H1 (cell line): ENCODE measurements at regions not wholly inside any gene's neighbourhood (a gene's known extent, or its start where the extent isn't known, plus 50 kb on each side); places are given as distances from the start of the nearest gene placed in this dataset.
A peak's percentile ranks its signal among the peaks of the same experiment; 100 is the strongest.

Experiments
- CTCF ChIA-PET: fragments of 300-600 bp; sonication (Branson Sonifier 250); formaldehyde crosslinking; loops from one replicate; lab custom pipeline; 2021; ENCODE audit not compliant: partially characterized antibody; lab: Charles Lee
- POLR2A ChIA-PET: fragments of 300-600 bp; sonication (Branson Sonifier 250); formaldehyde crosslinking; loops from one replicate; lab custom pipeline; 2021; ENCODE audit warnings: inconsistent platforms; ENCODE audit not compliant: partially characterized antibody; lab: Charles Lee
- DNase-seq, 2 experiments: peaks; one replicate each; pipeline versions ENCODE4 v3.0.0 to v3.0.0-alpha.2; 2010 to 2022; ENCODE audit warnings: low spot score in 2 of 2, low read depth in 1 of 2, mixed read lengths in 1 of 2
- FAIRE-seq: peaks from 2 replicates; lab custom pipeline; 2011; peaks lifted over from hg19 to GRCh38; lab: Jason Lieb, UNC
- H2AFZ ChIP-seq: 2 replicates; pipeline ENCODE4 v1.8.1; 2012; ENCODE audit warnings: low read length, inconsistent platforms
- H2AK5ac ChIP-seq: 2 replicates; pipeline ENCODE4 v1.6.1; 2013; ENCODE audit warnings: low read depth, low read length
- H2BK120ac ChIP-seq: replicated peaks from 2 replicates; pipeline ENCODE3; 2013; ENCODE audit warnings: low read depth, low read length, inconsistent platforms
- H2BK12ac ChIP-seq: 2 replicates; pipeline ENCODE4 v1.6.1; 2013; ENCODE audit warnings: low read depth, low read length
- H2BK15ac ChIP-seq: 2 replicates; pipeline ENCODE4 v1.6.1; 2013; ENCODE audit warnings: low read length
- H2BK20ac ChIP-seq: 2 replicates; pipeline ENCODE4 v1.6.1; 2013; ENCODE audit warnings: low read length
- H2BK5ac ChIP-seq: 2 replicates; pipeline ENCODE4 v1.6.1; 2013; ENCODE audit warnings: low read depth, low read length
- H3K14ac ChIP-seq: 2 replicates; pipeline ENCODE4 v1.6.1; 2013; ENCODE audit warnings: inconsistent platforms; ENCODE audit not compliant: insufficient read length
- H3K18ac ChIP-seq: 2 replicates; pipeline ENCODE4 v1.6.1; 2013; ENCODE audit warnings: low read length; ENCODE audit errors: extremely low read depth
- H3K23ac ChIP-seq: 2 replicates; pipeline ENCODE4 v1.6.1; 2013; ENCODE audit warnings: inconsistent platforms; ENCODE audit not compliant: insufficient read length
- H3K23me2 ChIP-seq: 2 replicates; pipeline ENCODE4 v1.6.1; 2013; ENCODE audit warnings: low read depth, low read length
- H3K27ac ChIP-seq: 2 replicates; pipeline ENCODE4 v1.6.1; 2011; ENCODE audit warnings: low read depth, low read length, inconsistent platforms
- H3K27me3 ChIP-seq, 4 experiments: replicated peaks in 1 of 4; 1 replicate in 1 of 4; 2 replicates in 3 of 4; pipeline versions ENCODE4 v1.6.1 to v1.8.1; 2011 to 2013; ENCODE audit warnings: low read length in 3 of 4, mild to moderate bottlenecking in 3 of 4, inconsistent platforms in 2 of 4, mixed read lengths in 2 of 4, moderate library complexity in 1 of 4; ENCODE audit not compliant: control insufficient read depth in 3 of 4, insufficient read depth in 3 of 4; ENCODE audit errors: extremely low read depth in 1 of 4
- H3K36me3 ChIP-seq, 4 experiments: 2 replicates each; pipeline versions ENCODE4 v1.6.1 to v1.8.1; 2011 to 2013; ENCODE audit warnings: mild to moderate bottlenecking in 4 of 4, low read length in 3 of 4, moderate library complexity in 2 of 4, control low read depth in 1 of 4, inconsistent platforms in 1 of 4; ENCODE audit not compliant: insufficient read depth in 4 of 4, control insufficient read depth in 2 of 4
- H3K4ac ChIP-seq: replicated peaks from 2 replicates; pipeline ENCODE3; 2013; ENCODE audit warnings: low read length, low read depth, mixed read lengths, inconsistent platforms; ENCODE audit not compliant: insufficient read length
- H3K4me1 ChIP-seq, 4 experiments: replicated peaks in 1 of 4; 1 replicate in 1 of 4; 2 replicates in 3 of 4; pipeline versions ENCODE4 v1.6.1 to v1.8.1; 2011 to 2013; ENCODE audit warnings: low read length in 3 of 4, inconsistent platforms in 2 of 4, mixed read lengths in 1 of 4; ENCODE audit not compliant: insufficient read depth in 4 of 4, control insufficient read depth in 3 of 4
- H3K4me2 ChIP-seq, 2 experiments: 2 replicates each; pipeline versions ENCODE4 v1.6.1 to v1.8.1; 2011 to 2013; ENCODE audit warnings: low read depth in 2 of 2, low read length in 2 of 2, control low read depth in 1 of 2, inconsistent platforms in 1 of 2, mild to moderate bottlenecking in 1 of 2; ENCODE audit not compliant: insufficient read depth in 1 of 2
- H3K4me3 ChIP-seq, 4 experiments: fragments of 200-600, 300-600 bp in 1 of 4; sonication (generic), shearing (Covaris generic), sonication (Bioruptor Twin) in 1 of 4; 2 replicates each; pipeline versions ENCODE4 v1.5.1 to v1.8.1; 2011 to 2016; ENCODE audit warnings: low read length in 4 of 4, low read depth in 3 of 4, control low read depth in 2 of 4, inconsistent platforms in 2 of 4, mild to moderate bottlenecking in 2 of 4, mixed read lengths in 1 of 4, moderate library complexity in 1 of 4; ENCODE audit not compliant: insufficient read depth in 2 of 4; ENCODE audit errors: extremely low read depth in 1 of 4
- H3K56ac ChIP-seq: replicated peaks from 2 replicates; pipeline ENCODE3; 2013; ENCODE audit warnings: low read depth, mild to moderate bottlenecking, mixed read lengths, low read length, inconsistent platforms; ENCODE audit not compliant: insufficient read length
- H3K79me1 ChIP-seq: 2 replicates; pipeline ENCODE4 v1.6.1; 2013; ENCODE audit warnings: low read depth, low read length, control low read depth
- H3K79me2 ChIP-seq, 2 experiments: 2 replicates each; pipeline versions ENCODE4 v1.6.1 to v1.8.1; 2012 to 2013; ENCODE audit warnings: low read length in 2 of 2, mild to moderate bottlenecking in 2 of 2, inconsistent platforms in 1 of 2; ENCODE audit not compliant: insufficient read depth in 2 of 2, control insufficient read depth in 1 of 2
- H3K9ac ChIP-seq, 4 experiments: replicated peaks in 1 of 4; 1 replicate in 1 of 4; 2 replicates in 3 of 4; pipeline versions ENCODE4 v1.6.1 to v1.8.1; 2011 to 2013; ENCODE audit warnings: low read depth in 3 of 4, low read length in 3 of 4, control low read depth in 2 of 4, mild to moderate bottlenecking in 2 of 4, moderate library complexity in 2 of 4, inconsistent platforms in 1 of 4; ENCODE audit errors: extremely low read depth in 1 of 4
- H3K9me3 ChIP-seq, 2 experiments: 2 replicates each; pipeline versions ENCODE4 v1.6.1 to v1.8.1; 2012 to 2013; ENCODE audit warnings: mild to moderate bottlenecking in 2 of 2, moderate library complexity in 2 of 2, control low read depth in 1 of 2, inconsistent platforms in 1 of 2, low read depth in 1 of 2, low read length in 1 of 2, mixed read lengths in 1 of 2; ENCODE audit not compliant: insufficient read depth in 2 of 2
- H4K20me1 ChIP-seq, 2 experiments: replicated peaks in 1 of 2; 2 replicates each; pipeline versions ENCODE3 to v1.8.1; 2011 to 2013; ENCODE audit warnings: inconsistent platforms in 2 of 2, low read length in 2 of 2, mild to moderate bottlenecking in 1 of 2; ENCODE audit not compliant: insufficient read depth in 2 of 2, control insufficient read depth in 1 of 2
- H4K5ac ChIP-seq: 2 replicates; pipeline ENCODE4 v1.6.1; 2013; ENCODE audit warnings: low read length, low read depth, mixed read lengths, inconsistent platforms; ENCODE audit not compliant: insufficient read length
- H4K8ac ChIP-seq: 2 replicates; pipeline ENCODE4 v1.8.0; 2013; ENCODE audit warnings: mild to moderate bottlenecking, moderate library complexity, low read length, inconsistent platforms; ENCODE audit not compliant: insufficient read depth; ENCODE audit errors: extremely low read depth
- H4K91ac ChIP-seq: replicated peaks from 2 replicates; pipeline ENCODE3; 2013; ENCODE audit warnings: low read length, mixed read lengths, inconsistent platforms; ENCODE audit not compliant: insufficient read length
- CHD1 ChIP-seq: IDR thresholded peaks from 2 replicates; pipeline ENCODE4 v1.6.1; 2012; ENCODE audit warnings: low read depth, low read length, improper control_type of control experiment
- JUN ChIP-seq: IDR thresholded peaks from 2 replicates; pipeline ENCODE4 v1.6.1; 2011; ENCODE audit warnings: low read depth, mild to moderate bottlenecking, improper control_type of control experiment, low read length
- MAFK ChIP-seq: IDR thresholded peaks from 2 replicates; pipeline ENCODE4 v1.6.1; 2012; ENCODE audit warnings: low read depth, mild to moderate bottlenecking, improper control_type of control experiment, low read length
- RAD21 ChIP-seq, 2 experiments: IDR thresholded peaks in 1 of 2; conservative IDR thresholded peaks in 1 of 2; 2 replicates each; pipeline ENCODE4 v1.6.1; 2011; ENCODE audit warnings: low read depth in 2 of 2, low read length in 2 of 2, improper control_type of control experiment in 1 of 2, inconsistent platforms in 1 of 2, mild to moderate bottlenecking in 1 of 2, moderate library complexity in 1 of 2
- SIX5 ChIP-seq: IDR thresholded peaks from 2 replicates; pipeline ENCODE4 v1.6.1; 2011; ENCODE audit warnings: mild to moderate bottlenecking, low read depth, low read length
- SUZ12 ChIP-seq: fragments of 200-600 bp; sonication (generic); IDR thresholded peaks from 2 replicates; pipeline ENCODE4 v1.6.1; 2012; ENCODE audit warnings: mild to moderate bottlenecking, inconsistent platforms, low read length, moderate library complexity, mixed read lengths
- WGBS, 2 experiments: shearing (Covaris generic) in 1 of 2; methylation state at CpG; one replicate each; pipeline versions ENCODE4 v1.1.6 to v1.1.7; 2013 to 2015; ENCODE audit warnings: low lambda C conversion rate in 2 of 2, mixed read lengths in 2 of 2, inconsistent platforms in 1 of 2, low coverage in 1 of 2, missing lambda C conversion rate in 1 of 2; ENCODE audit not compliant: insufficient replicate concordance in 2 of 2, insufficient coverage in 1 of 2, insufficient read length in 1 of 2; ENCODE audit errors: extremely low coverage in 1 of 2, missing lambda C conversion rate in 1 of 2; 5-methylcytosine and 5-hydroxymethylcytosine counted together
- TF ChIP-seq, protein P1 (sequence below), 3 experiments: IDR thresholded peaks; 1 replicate in 2 of 3; 2 replicates in 1 of 3; pipeline versions ENCODE4 v1.5.1 to v1.6.1; 2011; ENCODE audit warnings: low read length in 3 of 3, mild to moderate bottlenecking in 3 of 3, inconsistent platforms in 2 of 3, low read depth in 1 of 3, moderate library complexity in 1 of 3; ENCODE audit not compliant: insufficient read depth in 1 of 3; ENCODE audit errors: control extremely low read depth in 1 of 3

GRCh38 chr12:88993651-88994050 lies 358.6 kb downstream of the DUSP6 start:
- peaks cover 0 to 3% (median 0%) of the 10 kb centered on the region in 4 experiments; a peak in 1 of 7 replicates for H3K4me1 ChIP-seq
- POLR2A ChIA-PET = no interaction called here
- no peak overlapping the region for H2BK12ac ChIP-seq
- peak; percentile 86 for FAIRE-seq
- H2AK5ac ChIP-seq = no peak overlapping the region
- CTCF ChIA-PET = interaction anchor here (0.6 to 2.7 kb wide), 43 partner anchors 10 to 921 kb away, joined by 3 to 11 read pairs (median 3); partner anchors contain the start of genes CEP290 and TMTC3
- H3K23me2 ChIP-seq = no peaks in the 10 kb centered on the region
- no peak overlapping the region for H3K4me2 ChIP-seq
- H4K5ac ChIP-seq = no peak overlapping the region
- H2BK15ac ChIP-seq = no peak overlapping the region
- H3K79me2 ChIP-seq = no peaks in the 10 kb centered on the region
- no peak overlapping the region for H3K56ac ChIP-seq
- TF ChIP-seq, protein P1, sequence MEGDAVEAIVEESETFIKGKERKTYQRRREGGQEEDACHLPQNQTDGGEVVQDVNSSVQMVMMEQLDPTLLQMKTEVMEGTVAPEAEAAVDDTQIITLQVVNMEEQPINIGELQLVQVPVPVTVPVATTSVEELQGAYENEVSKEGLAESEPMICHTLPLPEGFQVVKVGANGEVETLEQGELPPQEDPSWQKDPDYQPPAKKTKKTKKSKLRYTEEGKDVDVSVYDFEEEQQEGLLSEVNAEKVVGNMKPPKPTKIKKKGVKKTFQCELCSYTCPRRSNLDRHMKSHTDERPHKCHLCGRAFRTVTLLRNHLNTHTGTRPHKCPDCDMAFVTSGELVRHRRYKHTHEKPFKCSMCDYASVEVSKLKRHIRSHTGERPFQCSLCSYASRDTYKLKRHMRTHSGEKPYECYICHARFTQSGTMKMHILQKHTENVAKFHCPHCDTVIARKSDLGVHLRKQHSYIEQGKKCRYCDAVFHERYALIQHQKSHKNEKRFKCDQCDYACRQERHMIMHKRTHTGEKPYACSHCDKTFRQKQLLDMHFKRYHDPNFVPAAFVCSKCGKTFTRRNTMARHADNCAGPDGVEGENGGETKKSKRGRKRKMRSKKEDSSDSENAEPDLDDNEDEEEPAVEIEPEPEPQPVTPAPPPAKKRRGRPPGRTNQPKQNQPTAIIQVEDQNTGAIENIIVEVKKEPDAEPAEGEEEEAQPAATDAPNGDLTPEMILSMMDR (IDR thresholded peaks at IDR 0.05; ENCODE audit: control extremely low read depth in 1 of 3, insufficient read depth in 1 of 3, low read depth in 1 of 3, low read length in 3 of 3) = peak in 2 of 3 experiments; percentile 42 to 51; a peak in 2 of 4 replicates
- TF ChIP-seq JUN (no peak), SUZ12 (no peak), RAD21 (IDR thresholded peaks at IDR 0.05 in 1 of 2, conservative IDR thresholded peaks at IDR 0.05 in 1 of 2; ENCODE audit: low read depth in 2 of 2, low read length in 2 of 2) (peak; percentile 76 to 84), MAFK (no peak), CHD1 (no peak), SIX5 (no peak)
- TF ChIP-seq, all 59 proteins: peak for 2
- Histone ChIP-seq H3K9ac (no peak overlapping the region), H3K18ac (no peak overlapping the region), H4K91ac (no peak overlapping the region), H3K14ac (no peak overlapping the region), H3K36me3 (no peaks in the 10 kb centered on the region), H2BK120ac (no peak overlapping the region), H2BK5ac (no peak overlapping the region), H3K27ac (no peak overlapping the region), H3K9me3 (no peaks in the 10 kb centered on the region), H4K20me1 (no peaks in the 10 kb centered on the region), H2BK20ac (no peak overlapping the region), H3K79me1 (no peaks in the 10 kb centered on the region), H3K4me3 (no peak overlapping the region), H3K23ac (no peak overlapping the region), H3K27me3 (no peaks in the 10 kb centered on the region), H4K8ac (no peak overlapping the region), H3K4ac (no peak overlapping the region), H2AFZ (no peak overlapping the region)
- 12% methylated on average over 3 of the region's 3 CpGs; no CpG with 5 or more reads in 1 of the 2 experiments for WGBS, 2 experiments
- DNase-seq = no peak
